Cardiac muscle cell (in vitro differentiated cells and primary cell): ENCODE measurements at regions not wholly inside any gene's neighbourhood (a gene's known extent, or its start where the extent isn't known, plus 50 kb on each side); places are given as distances from the start of the nearest gene placed in this dataset.

Experiments
- DNase-seq, 2 donors: peaks; one replicate each; pipeline versions ENCODE4 v3.0.0 to v3.0.0-alpha.2; 2010 to 2017; ENCODE audit warnings: low read depth in 1 of 2, low spot score in 1 of 2
- H3K27ac ChIP-seq: fragments of 200-600 bp; sonication (generic); 2 replicates; pipeline ENCODE4 v1.5.1; 2016
- H3K27me3 ChIP-seq: fragments of 200-600 bp; sonication (generic); 2 replicates; pipeline ENCODE4 v1.6.0; 2016; ENCODE audit warnings: control low read depth
- H3K36me3 ChIP-seq: fragments of 200-600 bp; sonication (generic); 2 replicates; pipeline ENCODE4 v1.5.1; 2016; ENCODE audit warnings: control low read depth
- H3K4me1 ChIP-seq: fragments of 200-600 bp; sonication (generic); 2 replicates; pipeline ENCODE4 v1.8.1; 2017; ENCODE audit warnings: low read depth, mild to moderate bottlenecking, mixed run types
- H3K4me3 ChIP-seq: fragments of 200-600 bp; sonication (generic); 2 replicates; pipeline ENCODE4 v1.5.1; 2016; ENCODE audit warnings: mild to moderate bottlenecking
- H3K9me3 ChIP-seq: fragments of 200-600 bp; sonication (generic); 2 replicates; pipeline ENCODE4 v1.5.1; 2017; ENCODE audit warnings: low read depth, mild to moderate bottlenecking, control low read depth
- TF ChIP-seq, protein P1 (sequence below): IDR thresholded peaks from 2 replicates; pipeline ENCODE4 v1.5.1; 2012; ENCODE audit warnings: low read depth, mild to moderate bottlenecking, low read length

- H3K9me3 ChIP-seq: no peaks in the 10 kb centered on the region
- no peaks in the 10 kb centered on the region for H3K4me1 ChIP-seq
- TF ChIP-seq, protein P1, sequence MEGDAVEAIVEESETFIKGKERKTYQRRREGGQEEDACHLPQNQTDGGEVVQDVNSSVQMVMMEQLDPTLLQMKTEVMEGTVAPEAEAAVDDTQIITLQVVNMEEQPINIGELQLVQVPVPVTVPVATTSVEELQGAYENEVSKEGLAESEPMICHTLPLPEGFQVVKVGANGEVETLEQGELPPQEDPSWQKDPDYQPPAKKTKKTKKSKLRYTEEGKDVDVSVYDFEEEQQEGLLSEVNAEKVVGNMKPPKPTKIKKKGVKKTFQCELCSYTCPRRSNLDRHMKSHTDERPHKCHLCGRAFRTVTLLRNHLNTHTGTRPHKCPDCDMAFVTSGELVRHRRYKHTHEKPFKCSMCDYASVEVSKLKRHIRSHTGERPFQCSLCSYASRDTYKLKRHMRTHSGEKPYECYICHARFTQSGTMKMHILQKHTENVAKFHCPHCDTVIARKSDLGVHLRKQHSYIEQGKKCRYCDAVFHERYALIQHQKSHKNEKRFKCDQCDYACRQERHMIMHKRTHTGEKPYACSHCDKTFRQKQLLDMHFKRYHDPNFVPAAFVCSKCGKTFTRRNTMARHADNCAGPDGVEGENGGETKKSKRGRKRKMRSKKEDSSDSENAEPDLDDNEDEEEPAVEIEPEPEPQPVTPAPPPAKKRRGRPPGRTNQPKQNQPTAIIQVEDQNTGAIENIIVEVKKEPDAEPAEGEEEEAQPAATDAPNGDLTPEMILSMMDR: no peak
- H3K27me3 ChIP-seq: no peaks in the 10 kb centered on the region
- no peak overlapping the region for H3K4me3 ChIP-seq
- DNase-seq: no peak
- no peaks in the 10 kb centered on the region for H3K36me3 ChIP-seq
- H3K27ac ChIP-seq: no peak overlapping the region
Observed at GRCh38 chr2:191591025-191591424, 86.9 kb upstream of the NABP1 start.

DNA sequence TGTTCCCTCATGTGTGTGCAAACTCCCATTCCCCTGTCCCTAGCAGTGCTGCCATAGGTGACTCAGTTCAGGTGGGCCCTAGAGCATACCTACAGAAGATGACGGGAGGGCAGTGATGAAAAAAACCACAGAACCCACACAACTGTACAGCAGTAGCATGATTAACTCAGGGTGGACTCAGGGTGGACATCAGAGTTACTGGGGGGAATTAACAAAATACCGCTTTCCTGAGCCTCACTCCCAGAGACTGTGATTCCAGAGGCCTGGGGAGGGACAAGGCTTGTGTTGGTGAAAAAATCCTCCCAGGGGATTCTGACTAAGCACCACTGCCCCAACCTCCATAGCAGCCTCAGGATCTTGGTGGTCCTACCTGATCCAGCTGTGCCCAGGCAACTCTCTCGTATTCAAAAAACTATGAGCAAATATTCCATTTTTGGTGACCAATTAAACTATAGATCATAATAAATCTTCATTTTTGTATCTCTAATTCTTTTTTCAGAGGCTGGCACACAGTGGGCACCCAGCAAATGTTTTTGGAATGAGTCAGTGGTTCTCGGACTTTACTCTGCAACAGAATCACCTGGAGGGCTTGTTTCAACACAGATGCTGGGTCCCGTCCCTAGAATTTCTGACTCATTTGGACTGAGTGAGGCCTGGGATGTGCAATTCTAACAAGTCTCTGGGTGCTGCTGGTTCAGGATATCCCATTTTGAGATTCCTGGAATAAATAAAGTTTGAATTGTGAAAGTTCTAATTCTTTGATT, 84.1 kb upstream of the NABP1 start:
- TF ChIP-seq, protein P1: no peak
- no peak overlapping the region for H3K4me3 ChIP-seq
- H3K4me1 ChIP-seq: no peaks in the 10 kb centered on the region
- no peak overlapping the region for H3K27ac ChIP-seq
- peak in 1 of 2 donors; percentile 34 for DNase-seq
- no peaks in the 10 kb centered on the region for H3K36me3 ChIP-seq
- no peaks in the 10 kb centered on the region for H3K9me3 ChIP-seq
- H3K27me3 ChIP-seq: no peaks in the 10 kb centered on the region

DNA sequence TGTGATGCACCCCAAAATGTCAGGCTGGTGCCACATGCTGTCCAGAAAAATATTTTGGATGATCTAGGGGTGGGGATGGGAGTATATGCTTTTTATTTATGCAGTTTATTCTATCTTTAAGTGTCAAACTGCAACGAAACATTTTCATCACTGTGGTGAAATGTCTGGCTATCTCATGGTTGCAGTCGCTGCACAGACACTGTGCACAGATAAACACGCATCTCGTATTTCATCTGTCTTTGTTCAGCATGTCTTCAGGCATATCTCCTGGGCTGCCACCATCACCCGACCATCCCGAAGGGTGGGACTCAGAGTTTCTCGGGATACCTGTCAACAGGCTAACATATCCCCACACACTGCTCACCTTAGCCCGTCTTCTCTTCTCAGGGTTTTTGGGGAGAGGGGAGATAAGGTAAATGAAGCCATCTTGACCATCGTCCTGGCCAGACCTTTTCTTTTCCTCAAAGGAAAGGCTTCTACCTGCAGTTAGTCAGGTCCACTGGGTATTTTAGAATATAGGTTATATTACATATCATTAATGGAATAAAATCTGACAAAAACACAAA, 80.7 kb upstream of the NABP1 start:
- no peaks in the 10 kb centered on the region for H3K36me3 ChIP-seq
- H3K27ac ChIP-seq: no peak overlapping the region
- no peak overlapping the region for H3K4me3 ChIP-seq
- H3K4me1 ChIP-seq: no peaks in the 10 kb centered on the region
- TF ChIP-seq, protein P1: no peak
- no peaks in the 10 kb centered on the region for H3K9me3 ChIP-seq
- DNase-seq: no peak
- no peaks in the 10 kb centered on the region for H3K27me3 ChIP-seq

GRCh38 chr2:191598296-191598695, 79.6 kb upstream of the NABP1 start:
- Histone ChIP-seq H3K4me1 (no peaks in the 10 kb centered on the region), H3K4me3 (no peak overlapping the region), H3K9me3 (no peaks in the 10 kb centered on the region), H3K27ac (no peak overlapping the region), H3K27me3 (no peaks in the 10 kb centered on the region), H3K36me3 (no peaks in the 10 kb centered on the region)
- no peak for DNase-seq
- TF ChIP-seq, protein P1: no peak

DNA sequence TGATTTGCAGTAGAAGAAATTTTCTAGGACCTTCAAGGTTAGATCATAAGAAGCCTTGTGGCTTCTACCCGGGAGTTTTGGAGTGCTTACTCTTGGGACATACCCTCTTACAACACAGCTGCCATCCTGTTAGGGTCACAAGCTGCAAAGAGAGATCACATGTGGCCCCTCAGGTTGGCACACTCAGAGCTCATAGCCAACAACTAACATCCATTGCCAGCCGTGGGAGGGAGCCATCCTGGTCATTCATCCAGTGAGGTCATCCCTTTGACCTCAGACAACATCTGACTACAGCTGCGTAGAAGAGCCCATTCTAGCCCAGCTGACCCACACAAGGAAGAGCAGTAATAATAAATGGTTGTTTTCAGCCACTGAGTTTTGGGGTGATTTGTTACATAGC, 76.9 kb upstream of the NABP1 start:
- TF ChIP-seq, protein P1: no peak
- Histone ChIP-seq H3K4me3 (no peak overlapping the region), H3K27ac (no peak overlapping the region), H3K4me1 (no peaks in the 10 kb centered on the region), H3K27me3 (no peaks in the 10 kb centered on the region), H3K36me3 (no peaks in the 10 kb centered on the region), H3K9me3 (no peaks in the 10 kb centered on the region)
- DNase-seq: no peak
